ENCODE measurements at regions not wholly inside any gene's neighbourhood (a gene's known extent, or its start where the extent isn't known, plus 50 kb on each side); places are given as distances from the start of the nearest gene placed in this dataset.

DNA sequence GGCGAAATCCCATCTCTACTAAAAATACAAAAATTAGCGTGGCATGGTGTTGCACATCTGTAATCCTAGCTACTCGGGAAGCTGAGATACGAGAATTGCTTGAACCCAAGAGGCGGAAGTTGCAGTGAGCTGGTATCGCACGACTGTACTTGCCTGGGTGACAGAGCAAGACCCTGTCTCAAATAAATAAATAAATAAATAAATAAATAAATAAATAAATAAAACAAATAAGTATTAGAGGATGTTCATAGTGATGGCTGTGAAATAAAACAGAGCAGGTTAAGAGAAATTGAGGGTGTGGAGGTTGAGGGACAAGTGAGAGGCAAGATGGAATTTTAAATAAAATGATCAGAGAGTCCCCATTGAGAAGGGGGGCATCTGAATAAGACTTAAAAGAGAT, 124.7 kb upstream of the DST start:
- TF ChIP-seq, protein P1, sequence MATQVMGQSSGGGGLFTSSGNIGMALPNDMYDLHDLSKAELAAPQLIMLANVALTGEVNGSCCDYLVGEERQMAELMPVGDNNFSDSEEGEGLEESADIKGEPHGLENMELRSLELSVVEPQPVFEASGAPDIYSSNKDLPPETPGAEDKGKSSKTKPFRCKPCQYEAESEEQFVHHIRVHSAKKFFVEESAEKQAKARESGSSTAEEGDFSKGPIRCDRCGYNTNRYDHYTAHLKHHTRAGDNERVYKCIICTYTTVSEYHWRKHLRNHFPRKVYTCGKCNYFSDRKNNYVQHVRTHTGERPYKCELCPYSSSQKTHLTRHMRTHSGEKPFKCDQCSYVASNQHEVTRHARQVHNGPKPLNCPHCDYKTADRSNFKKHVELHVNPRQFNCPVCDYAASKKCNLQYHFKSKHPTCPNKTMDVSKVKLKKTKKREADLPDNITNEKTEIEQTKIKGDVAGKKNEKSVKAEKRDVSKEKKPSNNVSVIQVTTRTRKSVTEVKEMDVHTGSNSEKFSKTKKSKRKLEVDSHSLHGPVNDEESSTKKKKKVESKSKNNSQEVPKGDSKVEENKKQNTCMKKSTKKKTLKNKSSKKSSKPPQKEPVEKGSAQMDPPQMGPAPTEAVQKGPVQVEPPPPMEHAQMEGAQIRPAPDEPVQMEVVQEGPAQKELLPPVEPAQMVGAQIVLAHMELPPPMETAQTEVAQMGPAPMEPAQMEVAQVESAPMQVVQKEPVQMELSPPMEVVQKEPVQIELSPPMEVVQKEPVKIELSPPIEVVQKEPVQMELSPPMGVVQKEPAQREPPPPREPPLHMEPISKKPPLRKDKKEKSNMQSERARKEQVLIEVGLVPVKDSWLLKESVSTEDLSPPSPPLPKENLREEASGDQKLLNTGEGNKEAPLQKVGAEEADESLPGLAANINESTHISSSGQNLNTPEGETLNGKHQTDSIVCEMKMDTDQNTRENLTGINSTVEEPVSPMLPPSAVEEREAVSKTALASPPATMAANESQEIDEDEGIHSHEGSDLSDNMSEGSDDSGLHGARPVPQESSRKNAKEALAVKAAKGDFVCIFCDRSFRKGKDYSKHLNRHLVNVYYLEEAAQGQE (IDR thresholded peaks at IDR 0.05; ENCODE audit: insufficient replicate concordance, low read depth): no peak
- H3K27me3 ChIP-seq (ENCODE audit: insufficient read depth, poor library complexity, severe bottlenecking): no peaks in the 10 kb centered on the region
- H3K27ac ChIP-seq (replicated peaks): no peak overlapping the region
- DNase-seq (ENCODE audit: low read depth in 1 of 2, low spot score in 1 of 2): no peak
- H3K4me3 ChIP-seq (replicated peaks; ENCODE audit: insufficient read depth, low read length): no peak overlapping the region

DNA sequence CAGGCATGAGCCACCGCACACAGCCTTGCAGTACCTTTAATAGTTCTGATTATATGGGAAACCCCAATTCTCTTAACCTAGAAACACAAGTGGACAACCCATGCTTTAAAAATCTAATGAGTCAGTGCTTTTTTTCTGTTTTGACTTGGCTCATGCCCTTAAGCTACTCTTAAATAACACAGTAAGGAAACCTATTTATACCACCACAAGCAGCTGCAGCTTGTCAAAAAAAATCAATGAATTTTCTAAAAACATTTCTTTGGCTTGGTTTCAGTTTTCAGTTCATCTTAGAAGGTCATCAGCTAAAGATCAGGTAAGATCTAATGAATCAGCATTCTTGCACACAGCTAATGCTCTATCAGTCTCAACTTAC, 124.1 kb upstream of the DST start:
- DNase-seq (ENCODE audit: low read depth in 1 of 2, low spot score in 1 of 2): no peak
- no peak for TF ChIP-seq POLR2AphosphoS5 (IDR thresholded peaks at IDR 0.05; ENCODE audit: low read depth)
- TF ChIP-seq, protein P2, sequence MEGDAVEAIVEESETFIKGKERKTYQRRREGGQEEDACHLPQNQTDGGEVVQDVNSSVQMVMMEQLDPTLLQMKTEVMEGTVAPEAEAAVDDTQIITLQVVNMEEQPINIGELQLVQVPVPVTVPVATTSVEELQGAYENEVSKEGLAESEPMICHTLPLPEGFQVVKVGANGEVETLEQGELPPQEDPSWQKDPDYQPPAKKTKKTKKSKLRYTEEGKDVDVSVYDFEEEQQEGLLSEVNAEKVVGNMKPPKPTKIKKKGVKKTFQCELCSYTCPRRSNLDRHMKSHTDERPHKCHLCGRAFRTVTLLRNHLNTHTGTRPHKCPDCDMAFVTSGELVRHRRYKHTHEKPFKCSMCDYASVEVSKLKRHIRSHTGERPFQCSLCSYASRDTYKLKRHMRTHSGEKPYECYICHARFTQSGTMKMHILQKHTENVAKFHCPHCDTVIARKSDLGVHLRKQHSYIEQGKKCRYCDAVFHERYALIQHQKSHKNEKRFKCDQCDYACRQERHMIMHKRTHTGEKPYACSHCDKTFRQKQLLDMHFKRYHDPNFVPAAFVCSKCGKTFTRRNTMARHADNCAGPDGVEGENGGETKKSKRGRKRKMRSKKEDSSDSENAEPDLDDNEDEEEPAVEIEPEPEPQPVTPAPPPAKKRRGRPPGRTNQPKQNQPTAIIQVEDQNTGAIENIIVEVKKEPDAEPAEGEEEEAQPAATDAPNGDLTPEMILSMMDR (IDR thresholded peaks at IDR 0.05; ENCODE audit: insufficient read depth, low read length): no peak
- TF ChIP-seq, protein P1 (IDR thresholded peaks at IDR 0.05; ENCODE audit: insufficient replicate concordance, low read depth): no peak
- TF ChIP-seq GABPA (IDR thresholded peaks at IDR 0.05; ENCODE audit: low read depth): no peak
- TF ChIP-seq SPI1 (IDR thresholded peaks at IDR 0.05; ENCODE audit: borderline replicate concordance, low read depth): no peak
- Histone ChIP-seq H3K4me3 (replicated peaks; ENCODE audit: insufficient read depth, low read length) (no peak overlapping the region), H3K27me3 (ENCODE audit: insufficient read depth, poor library complexity, severe bottlenecking) (no peaks in the 10 kb centered on the region), H3K27ac (replicated peaks) (no peak overlapping the region)

DNA sequence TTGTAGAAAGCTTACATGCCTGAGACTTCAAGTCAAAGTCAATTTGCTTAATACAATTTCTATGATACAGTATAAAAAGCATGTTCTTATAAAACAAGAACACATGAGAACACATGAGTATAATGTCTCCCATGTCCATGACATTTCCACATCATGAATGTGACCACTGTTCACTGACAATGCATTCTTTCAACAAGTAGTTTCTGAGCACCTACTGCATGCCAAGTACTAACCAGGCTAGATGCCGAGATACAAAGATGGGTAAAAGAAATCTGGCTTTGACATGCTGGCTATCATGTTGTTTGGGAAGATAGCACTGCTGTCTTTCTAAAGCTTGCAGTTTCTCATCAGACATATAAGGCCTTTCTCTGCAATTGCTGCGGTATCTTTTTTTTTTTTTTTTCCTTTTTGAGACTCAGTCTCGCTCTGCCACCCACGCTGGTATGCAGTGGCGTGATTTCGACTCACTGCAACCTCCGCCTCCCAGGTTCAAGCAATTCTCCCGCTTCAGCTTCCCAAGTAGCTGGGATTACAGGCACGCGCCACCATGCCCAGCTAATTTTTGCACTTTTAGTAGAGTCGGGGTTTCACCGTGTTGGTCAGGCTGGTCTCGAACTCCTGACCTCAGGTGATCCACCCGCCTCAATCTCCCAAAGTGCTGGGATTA, 123.6 kb upstream of the DST start:
- DNase-seq (ENCODE audit: low read depth in 1 of 2, low spot score in 1 of 2): no peak
- Histone ChIP-seq H3K4me3 (replicated peaks; ENCODE audit: insufficient read depth, low read length) (no peak overlapping the region), H3K27me3 (ENCODE audit: insufficient read depth, poor library complexity, severe bottlenecking) (no peaks in the 10 kb centered on the region), H3K27ac (replicated peaks) (no peak overlapping the region)
- TF ChIP-seq, protein P1 (IDR thresholded peaks at IDR 0.05; ENCODE audit: insufficient replicate concordance, low read depth): no peak
- no peak for TF ChIP-seq SPI1 (IDR thresholded peaks at IDR 0.05; ENCODE audit: borderline replicate concordance, low read depth)
- TF ChIP-seq, protein P2 (IDR thresholded peaks at IDR 0.05; ENCODE audit: insufficient read depth, low read length): no peak
- no peak for TF ChIP-seq GABPA (IDR thresholded peaks at IDR 0.05; ENCODE audit: low read depth)
- TF ChIP-seq POLR2AphosphoS5 (IDR thresholded peaks at IDR 0.05; ENCODE audit: low read depth): no peak
